AG10803 (cell line): ENCODE measurements at regions not wholly inside any gene's neighbourhood (a gene's known extent, or its start where the extent isn't known, plus 50 kb on each side); places are given as distances from the start of the nearest gene placed in this dataset.
A peak's percentile ranks its signal among the peaks of the same experiment; 100 is the strongest.

ENCODE experiments used
- DNase-seq: peaks from one replicate; pipeline ENCODE4 v3.0.0; 2010; ENCODE audit warnings: low read depth
- H3K4me3 ChIP-seq: 2 replicates; pipeline ENCODE4 v1.5.1; 2011; ENCODE audit warnings: mild to moderate bottlenecking, low read length, control low read depth
- TF ChIP-seq, protein P1 (sequence below): conservative IDR thresholded peaks from 2 replicates; pipeline ENCODE4 v1.5.1; 2011; ENCODE audit warnings: mild to moderate bottlenecking, low read length, control low read depth, inconsistent platforms

DNA sequence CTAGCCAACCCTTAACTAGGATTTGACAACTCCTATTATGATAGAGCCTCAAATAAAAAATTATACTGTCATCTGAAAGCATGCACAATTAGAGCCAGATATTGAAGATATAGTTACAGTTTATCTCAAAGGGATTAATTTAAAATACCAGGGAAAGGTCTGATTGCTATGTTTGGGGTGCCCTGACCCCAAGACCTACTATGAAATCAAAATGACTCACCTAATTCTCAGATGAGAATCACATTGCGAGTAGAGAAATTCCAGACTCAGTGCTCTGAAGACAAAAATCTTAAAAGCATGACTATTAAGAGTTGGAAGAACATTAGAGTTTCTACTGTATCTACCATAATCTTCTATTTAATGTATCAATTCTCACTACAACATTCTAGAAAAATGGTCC is 297.1 kb downstream of the AHR start:
- TF ChIP-seq, protein P1, sequence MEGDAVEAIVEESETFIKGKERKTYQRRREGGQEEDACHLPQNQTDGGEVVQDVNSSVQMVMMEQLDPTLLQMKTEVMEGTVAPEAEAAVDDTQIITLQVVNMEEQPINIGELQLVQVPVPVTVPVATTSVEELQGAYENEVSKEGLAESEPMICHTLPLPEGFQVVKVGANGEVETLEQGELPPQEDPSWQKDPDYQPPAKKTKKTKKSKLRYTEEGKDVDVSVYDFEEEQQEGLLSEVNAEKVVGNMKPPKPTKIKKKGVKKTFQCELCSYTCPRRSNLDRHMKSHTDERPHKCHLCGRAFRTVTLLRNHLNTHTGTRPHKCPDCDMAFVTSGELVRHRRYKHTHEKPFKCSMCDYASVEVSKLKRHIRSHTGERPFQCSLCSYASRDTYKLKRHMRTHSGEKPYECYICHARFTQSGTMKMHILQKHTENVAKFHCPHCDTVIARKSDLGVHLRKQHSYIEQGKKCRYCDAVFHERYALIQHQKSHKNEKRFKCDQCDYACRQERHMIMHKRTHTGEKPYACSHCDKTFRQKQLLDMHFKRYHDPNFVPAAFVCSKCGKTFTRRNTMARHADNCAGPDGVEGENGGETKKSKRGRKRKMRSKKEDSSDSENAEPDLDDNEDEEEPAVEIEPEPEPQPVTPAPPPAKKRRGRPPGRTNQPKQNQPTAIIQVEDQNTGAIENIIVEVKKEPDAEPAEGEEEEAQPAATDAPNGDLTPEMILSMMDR = no peak
- H3K4me3 ChIP-seq = no peak overlapping the region
- DNase-seq = no peak

DNA sequence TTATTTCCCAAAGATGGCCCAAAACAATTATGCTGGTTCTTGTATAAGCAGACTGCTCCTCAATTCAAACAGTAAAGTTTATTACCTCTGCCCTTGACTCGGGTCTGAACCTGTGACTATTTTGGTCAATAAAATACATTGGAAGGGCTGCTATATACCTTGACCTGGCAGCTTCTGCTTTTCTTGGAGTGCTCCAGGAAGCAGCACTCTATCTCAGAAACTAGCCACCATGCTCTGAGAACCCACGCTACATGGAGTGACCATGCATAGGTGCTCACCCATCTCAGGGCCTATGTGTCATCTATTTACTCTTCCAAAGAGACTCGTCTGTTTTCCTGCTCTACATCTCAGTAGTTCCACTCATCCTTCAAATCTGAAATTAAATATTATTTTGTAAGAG is 299.9 kb downstream of the AHR start:
- TF ChIP-seq, protein P1 = no peak
- no peak for DNase-seq
- no peak overlapping the region for H3K4me3 ChIP-seq

DNA sequence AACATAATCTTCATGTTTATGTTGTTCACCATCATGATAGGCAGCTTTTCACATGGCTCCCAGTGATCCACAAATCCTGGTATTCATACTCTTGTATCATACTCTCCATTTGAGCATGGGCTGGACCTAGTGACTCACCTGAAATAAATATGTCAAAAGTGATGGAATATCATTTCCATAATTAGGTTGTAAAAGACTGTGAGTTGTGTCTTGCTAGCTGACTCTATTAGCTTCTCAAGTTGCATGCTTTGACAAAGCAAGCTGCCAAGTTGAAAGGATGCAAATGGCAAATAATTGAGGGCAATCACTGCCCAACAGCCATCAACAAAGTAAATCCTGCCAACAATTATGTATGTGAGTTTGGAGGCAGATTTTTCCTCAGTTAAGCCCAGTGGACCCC is 300.4 kb downstream of the AHR start:
- no peak overlapping the region for H3K4me3 ChIP-seq
- DNase-seq = peak; percentile 22
- TF ChIP-seq, protein P1 = no peak

DNA sequence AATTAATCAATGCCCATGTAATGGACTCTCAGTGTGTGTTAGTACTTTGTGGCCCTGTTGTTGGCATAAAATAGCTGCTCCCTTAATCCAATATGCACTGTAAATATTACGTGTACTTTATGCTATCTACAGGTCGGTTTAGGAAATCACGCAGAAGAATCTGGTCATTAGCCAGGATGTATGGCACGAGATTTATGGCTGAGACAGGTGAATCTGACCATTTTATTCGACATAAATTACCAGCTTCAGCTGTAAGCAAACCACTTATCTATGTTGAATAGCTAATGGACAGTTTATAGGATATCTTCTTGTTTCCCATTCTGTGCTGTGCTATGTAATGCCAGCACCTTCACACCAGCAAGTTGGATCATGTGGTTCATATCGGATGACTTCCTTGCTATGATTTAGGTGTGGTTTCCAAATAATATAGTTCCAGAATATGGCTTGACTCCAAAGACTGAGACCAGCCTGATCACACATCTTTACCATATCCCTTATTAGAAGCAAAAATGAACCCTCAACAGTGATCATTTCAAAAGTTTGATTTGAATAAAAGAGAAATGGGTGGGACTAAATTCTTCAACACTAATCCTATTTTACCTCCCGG is 301.4 kb downstream of the AHR start:
- TF ChIP-seq, protein P1 = no peak
- no peak for DNase-seq
- H3K4me3 ChIP-seq = no peak overlapping the region

DNA sequence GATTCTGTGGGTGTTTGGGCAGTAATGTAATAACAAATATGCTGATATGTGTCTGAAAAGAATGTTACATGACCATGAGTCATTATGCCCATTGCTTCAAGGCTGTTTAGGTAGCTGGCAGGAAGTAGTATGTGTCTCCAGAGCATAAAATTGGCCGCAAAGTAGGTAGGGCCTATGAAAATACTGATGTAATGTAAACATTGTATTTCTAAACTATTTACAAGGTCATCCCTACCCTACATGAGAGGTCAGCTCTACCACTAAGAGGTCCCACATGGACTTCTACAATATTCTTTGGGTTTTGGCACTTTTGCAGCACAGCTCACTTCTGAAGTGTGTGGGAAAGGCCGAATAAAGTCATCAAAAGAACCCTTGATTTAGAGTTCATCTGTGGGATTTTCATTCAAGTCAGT is 301.9 kb downstream of the AHR start:
- DNase-seq = peak; percentile 94
- no peak overlapping the region for H3K4me3 ChIP-seq
- TF ChIP-seq, protein P1 = no peak

DNA sequence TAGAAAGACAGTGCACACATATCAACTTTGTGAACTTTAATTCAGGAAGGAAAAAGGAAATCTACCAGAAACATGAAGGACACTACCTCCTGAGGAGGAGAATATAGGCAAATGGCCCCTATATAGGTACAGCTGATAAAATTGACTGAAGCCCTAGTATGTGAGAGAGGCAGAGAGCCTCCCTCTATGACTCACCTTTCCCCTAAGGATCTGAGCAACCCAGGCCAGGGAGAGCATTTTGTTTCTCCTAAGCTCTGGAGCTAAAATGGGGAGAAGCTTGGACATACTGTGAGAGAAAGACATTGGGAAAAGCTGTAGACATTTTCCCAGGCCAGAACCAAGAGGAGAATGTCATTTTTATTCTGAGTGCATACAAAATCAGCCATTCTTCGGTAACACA is 303.5 kb downstream of the AHR start:
- DNase-seq = no peak
- H3K4me3 ChIP-seq = no peak overlapping the region
- TF ChIP-seq, protein P1 = no peak

DNA sequence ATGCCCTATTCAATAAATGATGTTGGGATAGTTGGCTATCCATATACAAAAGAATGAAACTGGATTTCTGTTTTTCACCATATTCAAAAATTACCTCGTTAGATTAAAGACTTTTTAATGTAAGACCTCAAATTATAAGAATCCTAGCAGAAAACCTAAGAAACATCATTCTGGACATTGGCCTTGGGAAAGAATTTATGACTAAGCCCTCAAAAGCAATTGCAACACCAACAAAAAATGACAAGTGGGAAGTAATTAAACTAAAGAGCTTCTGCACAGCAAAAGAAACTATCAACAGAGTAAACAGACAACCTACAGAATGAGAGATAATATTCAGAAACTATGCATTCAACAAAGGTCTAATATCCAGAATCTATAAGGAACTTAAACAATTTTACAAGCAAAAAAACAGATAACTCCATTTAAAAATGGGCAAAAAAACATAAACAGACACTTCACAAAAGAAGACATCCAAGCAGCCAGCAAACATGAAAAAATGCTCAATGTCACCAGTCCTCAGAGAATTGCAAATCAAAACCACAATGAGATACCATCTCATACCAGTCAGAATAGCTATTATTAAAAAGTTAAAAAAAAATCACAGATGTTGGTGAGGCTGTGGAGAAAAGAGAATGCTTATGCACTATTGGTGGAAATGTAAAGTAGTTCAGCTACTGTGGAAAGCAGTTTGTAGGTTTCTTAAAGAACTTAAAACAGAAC is 309.8 kb downstream of the AHR start:
- DNase-seq = peak; percentile 78
- no peak overlapping the region for H3K4me3 ChIP-seq
- TF ChIP-seq, protein P1 = no peak
